H1 (cell line): ENCODE measurements at regions not wholly inside any gene's neighbourhood (a gene's known extent, or its start where the extent isn't known, plus 50 kb on each side); places are given as distances from the start of the nearest gene placed in this dataset.

Experiments used
- EP300 ChIP-seq, 2 experiments: IDR thresholded peaks; 1 replicate in 1 of 2; 2 replicates in 1 of 2; pipeline ENCODE4 v1.6.1; 2011 to 2012; ENCODE audit warnings: low read depth in 2 of 2, low read length in 2 of 2, mild to moderate bottlenecking in 2 of 2, borderline replicate concordance in 1 of 2, inconsistent platforms in 1 of 2, moderate library complexity in 1 of 2
- GABPA ChIP-seq: IDR thresholded peaks from 2 replicates; pipeline ENCODE4 v1.6.1; 2011; ENCODE audit warnings: mild to moderate bottlenecking, low read length, moderate library complexity, borderline replicate concordance; ENCODE audit not compliant: insufficient read depth
- MAFK ChIP-seq: IDR thresholded peaks from 2 replicates; pipeline ENCODE4 v1.6.1; 2012; ENCODE audit warnings: low read depth, mild to moderate bottlenecking, improper control_type of control experiment, low read length
- TAF1 ChIP-seq: IDR thresholded peaks from 2 replicates; pipeline ENCODE4 v1.6.1; 2011; ENCODE audit warnings: mild to moderate bottlenecking, low read depth, low read length
- TBP ChIP-seq: IDR thresholded peaks from 2 replicates; pipeline ENCODE4 v1.6.1; 2011; ENCODE audit warnings: low read depth, low read length, improper control_type of control experiment

DNA sequence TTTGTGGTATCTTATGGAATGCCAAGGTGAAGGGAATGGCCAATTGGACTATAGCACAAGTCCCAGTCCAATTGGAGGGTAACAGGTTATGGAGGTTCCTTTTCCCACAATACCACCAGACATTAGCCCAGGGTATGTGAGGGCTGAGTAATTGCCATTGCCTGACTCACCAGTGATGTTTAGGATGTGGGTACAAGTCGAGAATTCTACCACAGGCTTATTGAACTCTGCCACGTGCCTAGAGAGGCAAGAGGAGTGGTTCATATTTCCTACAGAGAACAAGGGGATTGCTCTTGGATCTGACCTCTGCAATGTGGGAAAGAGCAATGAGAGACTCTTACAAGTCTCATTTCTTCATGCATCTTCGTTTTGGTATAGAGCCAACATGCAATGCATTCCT lies 85.0 kb upstream of the XCR1 start:
- no peak for TF ChIP-seq MAFK
- TF ChIP-seq EP300 (IDR thresholded peaks at IDR 0.05; ENCODE audit: borderline replicate concordance in 1 of 2, low read depth in 2 of 2, low read length in 2 of 2), result no peak
- TF ChIP-seq GABPA, result no peak
- no peak for TF ChIP-seq TBP
- no peak for TF ChIP-seq TAF1
